ENCODE measurements at regions not wholly inside any gene's neighbourhood (a gene's known extent, or its start where the extent isn't known, plus 50 kb on each side); places are given as distances from the start of the nearest gene placed in this dataset.

DNA sequence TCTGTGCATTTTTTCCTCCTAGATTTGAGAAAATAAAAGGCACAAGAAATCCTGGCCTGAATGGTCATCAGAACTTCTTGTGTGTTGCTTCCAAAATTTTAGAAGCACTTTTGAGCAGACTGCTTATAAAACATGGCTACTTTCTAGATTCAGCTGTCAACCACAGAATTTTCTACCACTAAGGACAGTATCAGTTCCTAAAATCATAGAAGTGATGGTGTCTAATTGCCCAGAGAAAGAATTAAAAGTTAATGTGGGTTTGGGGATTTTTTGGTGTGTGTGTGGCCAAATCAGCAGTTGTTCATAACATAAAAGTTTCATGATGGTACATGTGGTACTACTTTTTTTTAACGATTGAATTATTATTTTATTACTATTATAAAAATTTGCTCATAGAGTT lies 171.4 kb upstream of the SNX7 start:
- TF ChIP-seq, protein P1, sequence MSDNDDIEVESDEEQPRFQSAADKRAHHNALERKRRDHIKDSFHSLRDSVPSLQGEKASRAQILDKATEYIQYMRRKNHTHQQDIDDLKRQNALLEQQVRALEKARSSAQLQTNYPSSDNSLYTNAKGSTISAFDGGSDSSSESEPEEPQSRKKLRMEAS (IDR thresholded peaks at IDR 0.05): no peak
- no peak for TF ChIP-seq YY1 (IDR thresholded peaks at IDR 0.05; ENCODE audit: low read depth)
- no peak for TF ChIP-seq TAF1 (IDR thresholded peaks at IDR 0.05; ENCODE audit: low read depth)

Data from Ishikawa (cell line).